ENCODE measurements at regions not wholly inside any gene's neighbourhood (a gene's known extent, or its start where the extent isn't known, plus 50 kb on each side); places are given as distances from the start of the nearest gene placed in this dataset.

- TF ChIP-seq CTCF (IDR thresholded peaks at IDR 0.05; ENCODE audit: control extremely low read depth in 1 of 3, insufficient read depth in 1 of 3, low read depth in 1 of 3, low read length in 3 of 3): no peak
- no peak for TF ChIP-seq SIN3A (conservative IDR thresholded peaks at IDR 0.05 in 1 of 2, IDR thresholded peaks at IDR 0.05 in 1 of 2; ENCODE audit: low read depth in 1 of 2, low read length in 2 of 2)
- TF ChIP-seq MAX (IDR thresholded peaks at IDR 0.05): no peak
- no peak for TF ChIP-seq RNF2 (IDR thresholded peaks at IDR 0.05; ENCODE audit: borderline replicate concordance, low read depth, low read length, missing control alignments, poor library complexity, severe bottlenecking)
- TF ChIP-seq POLR2AphosphoS5 (IDR thresholded peaks at IDR 0.05; ENCODE audit: low read depth, low read length): no peak
- no peak for TF ChIP-seq E2F6 (IDR thresholded peaks at IDR 0.05)
- TF ChIP-seq CEBPB (IDR thresholded peaks at IDR 0.05; ENCODE audit: low read depth, low read length): no peak
- no peak for TF ChIP-seq POLR2A (IDR thresholded peaks at IDR 0.05; ENCODE audit: control extremely low read depth in 1 of 2, low read depth in 2 of 2, low read length in 2 of 2)
- no peak for TF ChIP-seq GTF2F1 (IDR thresholded peaks at IDR 0.05; ENCODE audit: borderline replicate concordance, low read depth, low read length)
- no peak for TF ChIP-seq CHD2 (IDR thresholded peaks at IDR 0.05; ENCODE audit: low read length)
- TF ChIP-seq ASH2L (IDR thresholded peaks at IDR 0.05; ENCODE audit: low read length): no peak
- no peak for TF ChIP-seq SP4 (IDR thresholded peaks at IDR 0.05; ENCODE audit: low read length)
Observed at GRCh38 chr6:120005292-120005976, 655.9 kb upstream of the MAN1A1 start.
